Lower leg skin (tissue), 3 donors: ENCODE measurements at regions not wholly inside any gene's neighbourhood (a gene's known extent, or its start where the extent isn't known, plus 50 kb on each side); places are given as distances from the start of the nearest gene placed in this dataset.

Experiments
- POLR2A ChIP-seq, 2 donors: fragments of 450-650 bp; IDR thresholded peaks; one replicate each; pipeline ENCODE4 v1.6.1; 2016 to 2017; ENCODE audit warnings: antibody characterized with exemption in 2 of 2, mild to moderate bottlenecking in 1 of 2, moderate library complexity in 1 of 2
- TF ChIP-seq, protein P1 (sequence below), 3 donors: fragments of 450-650 bp; IDR thresholded peaks; one replicate each; pipeline ENCODE4 v1.5.1; 2016; ENCODE audit warnings: antibody characterized with exemption in 3 of 3, mild to moderate bottlenecking in 3 of 3, moderate library complexity in 2 of 3

DNA sequence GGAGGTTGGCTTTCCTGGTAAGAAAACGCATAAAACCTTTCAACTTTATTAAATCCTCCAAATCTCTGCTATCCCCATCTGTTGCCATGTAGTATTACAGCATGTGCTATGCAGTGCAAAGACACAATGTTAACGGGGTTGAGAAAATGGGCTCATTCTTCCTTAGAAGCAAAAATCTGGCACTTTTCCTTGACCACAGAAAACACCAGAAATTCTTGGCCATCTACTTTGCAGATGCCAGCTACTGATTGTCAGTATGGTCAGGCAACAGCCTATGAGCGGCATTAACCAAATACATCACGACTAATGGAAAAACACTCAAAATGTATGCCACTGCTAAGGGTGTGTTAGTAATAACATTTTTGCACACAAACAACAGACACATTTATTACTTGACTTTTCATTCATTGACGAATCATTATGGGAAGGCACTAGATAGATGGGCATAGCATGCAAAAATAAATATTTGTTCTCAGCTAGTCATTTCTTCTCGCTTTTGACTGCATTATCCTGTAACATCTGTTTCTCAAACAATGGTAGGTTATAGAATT, 65.2 kb upstream of the CRIM1 start:
- TF ChIP-seq POLR2A (IDR thresholded peaks at IDR 0.05) = no peak
- TF ChIP-seq, protein P1, sequence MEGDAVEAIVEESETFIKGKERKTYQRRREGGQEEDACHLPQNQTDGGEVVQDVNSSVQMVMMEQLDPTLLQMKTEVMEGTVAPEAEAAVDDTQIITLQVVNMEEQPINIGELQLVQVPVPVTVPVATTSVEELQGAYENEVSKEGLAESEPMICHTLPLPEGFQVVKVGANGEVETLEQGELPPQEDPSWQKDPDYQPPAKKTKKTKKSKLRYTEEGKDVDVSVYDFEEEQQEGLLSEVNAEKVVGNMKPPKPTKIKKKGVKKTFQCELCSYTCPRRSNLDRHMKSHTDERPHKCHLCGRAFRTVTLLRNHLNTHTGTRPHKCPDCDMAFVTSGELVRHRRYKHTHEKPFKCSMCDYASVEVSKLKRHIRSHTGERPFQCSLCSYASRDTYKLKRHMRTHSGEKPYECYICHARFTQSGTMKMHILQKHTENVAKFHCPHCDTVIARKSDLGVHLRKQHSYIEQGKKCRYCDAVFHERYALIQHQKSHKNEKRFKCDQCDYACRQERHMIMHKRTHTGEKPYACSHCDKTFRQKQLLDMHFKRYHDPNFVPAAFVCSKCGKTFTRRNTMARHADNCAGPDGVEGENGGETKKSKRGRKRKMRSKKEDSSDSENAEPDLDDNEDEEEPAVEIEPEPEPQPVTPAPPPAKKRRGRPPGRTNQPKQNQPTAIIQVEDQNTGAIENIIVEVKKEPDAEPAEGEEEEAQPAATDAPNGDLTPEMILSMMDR (IDR thresholded peaks at IDR 0.05) = no peak
